ENCODE measurements at regions not wholly inside any gene's neighbourhood (a gene's known extent, or its start where the extent isn't known, plus 50 kb on each side); places are given as distances from the start of the nearest gene placed in this dataset.

GRCh38 chr18:26618135-26618534 is 69.8 kb upstream of the KCTD1 start:
- Histone ChIP-seq H3K27me3 (ENCODE audit: control insufficient read depth, insufficient read depth, low read length) (no peaks in the 10 kb centered on the region), H3K36me3 (ENCODE audit: control insufficient read depth, insufficient read depth, low read length) (no peaks in the 10 kb centered on the region), H3K9ac (ENCODE audit: low read depth, low read length) (no peak overlapping the region), H3K4me1 (ENCODE audit: control insufficient read depth, insufficient read depth, low read length) (peaks cover 2% of the 10 kb centered on the region), H3K4me3 (ENCODE audit: low read depth, low read length) (no peak overlapping the region), H3K9me3 (ENCODE audit: control insufficient read depth, insufficient read depth, low read length) (no peaks in the 10 kb centered on the region)

- H3K4me3 ChIP-seq (ENCODE audit: low read depth, low read length), result no peak overlapping the region
- no peaks in the 10 kb centered on the region for H3K36me3 ChIP-seq (ENCODE audit: control insufficient read depth, insufficient read depth, low read length)
- no peaks in the 10 kb centered on the region for H3K27me3 ChIP-seq (ENCODE audit: control insufficient read depth, insufficient read depth, low read length)
- peaks cover 2% of the 10 kb centered on the region for H3K4me1 ChIP-seq (ENCODE audit: control insufficient read depth, insufficient read depth, low read length)
- H3K9ac ChIP-seq (ENCODE audit: low read depth, low read length), result no peak overlapping the region
- H3K9me3 ChIP-seq (ENCODE audit: control insufficient read depth, insufficient read depth, low read length), result no peaks in the 10 kb centered on the region
These were observed 68.8 kb upstream of the KCTD1 start for GRCh38 chr18:26617151-26617554.

- H3K9me3 ChIP-seq (ENCODE audit: control insufficient read depth, insufficient read depth, low read length), result no peaks in the 10 kb centered on the region
- H3K4me1 ChIP-seq (ENCODE audit: control insufficient read depth, insufficient read depth, low read length), result peaks cover 2% of the 10 kb centered on the region
- no peak overlapping the region for H3K4me3 ChIP-seq (ENCODE audit: low read depth, low read length)
- H3K9ac ChIP-seq (ENCODE audit: low read depth, low read length), result no peak overlapping the region
- H3K27me3 ChIP-seq (ENCODE audit: control insufficient read depth, insufficient read depth, low read length), result no peaks in the 10 kb centered on the region
- no peaks in the 10 kb centered on the region for H3K36me3 ChIP-seq (ENCODE audit: control insufficient read depth, insufficient read depth, low read length)
These were observed 66.0 kb upstream of the KCTD1 start for GRCh38 chr18:26614374-26614773.
